Transverse colon (tissue), 3 donors: ENCODE measurements at regions not wholly inside any gene's neighbourhood (a gene's known extent, or its start where the extent isn't known, plus 50 kb on each side); places are given as distances from the start of the nearest gene placed in this dataset.

ENCODE experiments used
- CTCF ChIP-seq, 5 experiments: fragments of 200-600 bp in 3 of 5; fragments of 450-650 bp in 2 of 5; sonication (generic) in 3 of 5; IDR thresholded peaks; 1 replicate in 2 of 5; 2 replicates in 3 of 5; pipeline ENCODE4 v1.5.1; 2016 to 2017; ENCODE audit warnings: antibody characterized with exemption in 5 of 5, inconsistent platforms in 3 of 5, mild to moderate bottlenecking in 2 of 5, moderate library complexity in 1 of 5
- POLR2A ChIP-seq: fragments of 450-650 bp; IDR thresholded peaks from one replicate; pipeline ENCODE4 v1.6.1; 2016; ENCODE audit warnings: antibody characterized with exemption, mild to moderate bottlenecking, moderate library complexity

- no peak for TF ChIP-seq CTCF (IDR thresholded peaks at IDR 0.05)
- TF ChIP-seq POLR2A = no peak
Measured at GRCh38 chr12:33614630-33615029, 175.0 kb upstream of the SYT10 start.
